H9 (cell line): ENCODE measurements at regions not wholly inside any gene's neighbourhood (a gene's known extent, or its start where the extent isn't known, plus 50 kb on each side); places are given as distances from the start of the nearest gene placed in this dataset.

Experiments
- DNase-seq: peaks from one replicate; pipeline ENCODE4 v3.0.0-alpha.2; 2017
- H2AFZ ChIP-seq: one replicate; pipeline ENCODE4 v1.6.1; 2013; ENCODE audit warnings: mild to moderate bottlenecking, low read length, control low read depth, moderate library complexity
- H2AK5ac ChIP-seq: 2 replicates; pipeline ENCODE4 v1.6.1; 2013; ENCODE audit warnings: low read length, control low read depth, mixed read lengths; ENCODE audit not compliant: insufficient read length
- H2BK120ac ChIP-seq: one replicate; pipeline ENCODE4 v1.6.1; 2013; ENCODE audit warnings: low read depth, mild to moderate bottlenecking, low read length, control low read depth, inconsistent platforms; ENCODE audit not compliant: poor library complexity, severe bottlenecking
- H2BK12ac ChIP-seq: 2 replicates; pipeline ENCODE4 v1.6.1; 2013; ENCODE audit warnings: low read length, control low read depth, mixed read lengths, low read depth; ENCODE audit not compliant: insufficient read length
- H2BK15ac ChIP-seq: 2 replicates; pipeline ENCODE4 v1.6.1; 2013; ENCODE audit warnings: low read depth, low read length, control low read depth
- H2BK20ac ChIP-seq: one replicate; pipeline ENCODE4 v1.6.1; 2013; ENCODE audit warnings: low read depth, mild to moderate bottlenecking, low read length, control low read depth, inconsistent platforms; ENCODE audit not compliant: poor library complexity, severe bottlenecking
- H2BK5ac ChIP-seq: 2 replicates; pipeline ENCODE4 v1.6.1; 2013; ENCODE audit warnings: low read length, control low read depth, mixed read lengths; ENCODE audit not compliant: insufficient read length
- H3K14ac ChIP-seq: 2 replicates; pipeline ENCODE4 v1.6.1; 2013; ENCODE audit warnings: low read length, control low read depth; ENCODE audit not compliant: insufficient read depth
- H3K18ac ChIP-seq: 2 replicates; pipeline ENCODE4 v1.6.1; 2013; ENCODE audit warnings: low read depth, mild to moderate bottlenecking, mixed read lengths, low read length, control low read depth; ENCODE audit not compliant: insufficient read length
- H3K23ac ChIP-seq: 2 replicates; pipeline ENCODE4 v1.6.1; 2013; ENCODE audit warnings: low read length, control low read depth, mixed read lengths, low read depth; ENCODE audit not compliant: insufficient read length
- H3K23me2 ChIP-seq: 2 replicates; pipeline ENCODE4 v1.6.1; 2013; ENCODE audit warnings: low read depth, mild to moderate bottlenecking, mixed read lengths, low read length, control low read depth; ENCODE audit not compliant: insufficient read length, poor library complexity, severe bottlenecking
- H3K27ac ChIP-seq: 2 replicates; pipeline ENCODE4 v1.5.1; 2013; ENCODE audit warnings: low read length, control low read depth, mixed read lengths, low read depth; ENCODE audit not compliant: insufficient read length
- H3K27me3 ChIP-seq: 2 replicates; pipeline ENCODE4 v1.6.1; 2013; ENCODE audit warnings: low read length, control low read depth, inconsistent platforms; ENCODE audit not compliant: insufficient read depth
- H3K4ac ChIP-seq: 2 replicates; pipeline ENCODE4 v1.6.1; 2013; ENCODE audit warnings: low read depth, mild to moderate bottlenecking, control low read depth, inconsistent platforms, low read length, moderate library complexity
- H3K4me1 ChIP-seq: 2 replicates; pipeline ENCODE4 v1.6.1; 2013; ENCODE audit warnings: low read length, control low read depth, inconsistent platforms; ENCODE audit not compliant: insufficient read depth
- H3K4me2 ChIP-seq: 2 replicates; pipeline ENCODE4 v1.6.1; 2013; ENCODE audit warnings: low read length, control low read depth, mixed read lengths; ENCODE audit not compliant: insufficient read length, insufficient read depth
- H3K56ac ChIP-seq: 2 replicates; pipeline ENCODE4 v1.6.1; 2013; ENCODE audit warnings: low read depth, mild to moderate bottlenecking, mixed read lengths, low read length, control low read depth; ENCODE audit not compliant: insufficient read length
- H3K79me1 ChIP-seq: 2 replicates; pipeline ENCODE4 v1.6.1; 2013; ENCODE audit warnings: low read depth, mild to moderate bottlenecking, moderate library complexity, low read length, control low read depth, inconsistent platforms; ENCODE audit not compliant: insufficient read depth, poor library complexity, severe bottlenecking
- H3K79me2 ChIP-seq: 2 replicates; pipeline ENCODE4 v1.6.1; 2013; ENCODE audit warnings: low read length, control low read depth, inconsistent platforms; ENCODE audit not compliant: insufficient read depth
- H3K9ac ChIP-seq: 2 replicates; pipeline ENCODE4 v1.6.1; 2013; ENCODE audit warnings: low read length, control low read depth, mixed read lengths; ENCODE audit not compliant: insufficient read length; ENCODE audit errors: extremely low read depth
- H3K9me3 ChIP-seq: one replicate; pipeline ENCODE4 v1.6.1; 2013; ENCODE audit warnings: low read depth, low read length, inconsistent platforms; ENCODE audit not compliant: control insufficient read depth
- H3T11ph ChIP-seq: one replicate; pipeline ENCODE4 v1.6.1; 2013; ENCODE audit warnings: mild to moderate bottlenecking, low read length, control low read depth, inconsistent platforms
- H4K20me1 ChIP-seq: one replicate; pipeline ENCODE4 v1.6.1; 2013; ENCODE audit not compliant: control insufficient read depth, insufficient read length, insufficient read depth
- H4K5ac ChIP-seq: 2 replicates; pipeline ENCODE4 v1.6.1; 2013; ENCODE audit warnings: low read depth, mild to moderate bottlenecking, mixed read lengths, low read length, control low read depth; ENCODE audit not compliant: insufficient read length
- H4K8ac ChIP-seq: replicated peaks from 2 replicates; pipeline ENCODE4 v1.6.1; 2013; ENCODE audit warnings: low read length, control low read depth, mixed read lengths, low read depth; ENCODE audit not compliant: insufficient read length
- H4K91ac ChIP-seq: 2 replicates; pipeline ENCODE4 v1.6.1; 2013; ENCODE audit warnings: low read depth, mild to moderate bottlenecking, moderate library complexity, mixed read lengths, low read length, control low read depth; ENCODE audit not compliant: insufficient read length
- H3K27ac Mint-ChIP-seq, 3 experiments: 2 replicates in 2 of 3; 3 replicates in 1 of 3; pipeline ENCODE4 v1.8.0; 2020 to 2021; ENCODE audit warnings: mixed read lengths in 3 of 3, mild to moderate bottlenecking in 1 of 3, moderate library complexity in 1 of 3
- H3K27me3 Mint-ChIP-seq: 2 replicates; pipeline ENCODE4 v1.8.0; 2021; ENCODE audit warnings: low read depth, mild to moderate bottlenecking, moderate library complexity, mixed read lengths
- H3K36me3 Mint-ChIP-seq, 3 experiments: 2 replicates in 2 of 3; 3 replicates in 1 of 3; pipeline ENCODE4 v1.8.0; 2020 to 2021; ENCODE audit warnings: low read depth in 3 of 3, mixed read lengths in 3 of 3; ENCODE audit not compliant: insufficient read depth in 1 of 3
- H3K4me1 Mint-ChIP-seq, 2 experiments: 2 replicates each; pipeline ENCODE4 v1.8.0; 2020; ENCODE audit warnings: mixed read lengths in 2 of 2
- H3K4me3 Mint-ChIP-seq, 2 experiments: 2 replicates in 1 of 2; 3 replicates in 1 of 2; pipeline ENCODE4 v1.8.0; 2020 to 2021; ENCODE audit warnings: mild to moderate bottlenecking in 2 of 2, mixed read lengths in 2 of 2, moderate library complexity in 1 of 2
- H3K9me3 Mint-ChIP-seq, 2 experiments: 2 replicates in 1 of 2; 3 replicates in 1 of 2; pipeline ENCODE4 v1.8.0; 2020; ENCODE audit warnings: mild to moderate bottlenecking in 2 of 2, mixed read lengths in 2 of 2, moderate library complexity in 1 of 2
- WGBS: extraction: QIAGEN DNeasy Blood & Tissue Kit; methylation state at CpG from one replicate; pipeline ENCODE4 v1.1.7; 2013; ENCODE audit warnings: missing lambda C conversion rate, low lambda C conversion rate, mixed read lengths; ENCODE audit not compliant: insufficient read length; ENCODE audit errors: extremely low coverage; 5-methylcytosine and 5-hydroxymethylcytosine counted together
- TF ChIP-seq, protein P1 (sequence below): fragments of 200-600 bp; sonication (generic); conservative IDR thresholded peaks from 3 replicates; pipeline ENCODE4 v1.8.0; 2021; ENCODE audit warnings: antibody characterized with exemption, mild to moderate bottlenecking

DNA sequence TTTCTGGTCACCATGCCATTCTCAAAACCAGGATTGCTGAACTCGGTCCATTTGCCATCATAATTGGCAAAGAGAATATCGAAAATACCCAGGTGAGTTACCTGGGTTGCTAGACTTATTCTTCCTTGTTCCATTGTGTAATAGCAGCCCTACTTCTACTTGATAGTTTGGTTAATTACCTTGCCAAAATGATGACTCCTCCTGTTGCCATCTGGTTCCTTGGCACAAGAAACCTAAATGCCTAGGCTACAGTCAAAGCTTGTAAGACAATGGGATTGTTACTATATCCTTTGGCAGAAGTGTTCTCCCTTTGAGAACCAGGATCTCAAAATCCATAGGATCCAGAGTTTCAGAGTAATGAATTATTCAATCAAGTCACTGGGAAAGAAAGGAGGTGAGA, 373.2 kb upstream of the ACTBL2 start:
- Histone ChIP-seq H2BK20ac (no peak overlapping the region), H2BK15ac (no peak overlapping the region), H3K9ac (no peak overlapping the region), H2BK5ac (no peak overlapping the region), H4K5ac (no peak overlapping the region), H2BK12ac (no peak overlapping the region), H3K18ac (no peak overlapping the region), H4K8ac (no peak overlapping the region), H2BK120ac (no peak overlapping the region), H3K56ac (no peak overlapping the region), H3K4ac (no peak overlapping the region), H3K79me1 (no peaks in the 10 kb centered on the region), H3K23ac (no peak overlapping the region), H2AFZ (no peak overlapping the region), H3K9me3 (no peaks in the 10 kb centered on the region), H3K14ac (no peak overlapping the region), H3K4me2 (no peak overlapping the region), H3T11ph (no peak overlapping the region), H3K4me1 (no peaks in the 10 kb centered on the region), H3K23me2 (no peaks in the 10 kb centered on the region), H4K91ac (no peak overlapping the region), H3K27me3 (no peaks in the 10 kb centered on the region), H4K20me1 (no peaks in the 10 kb centered on the region), H3K79me2 (no peaks in the 10 kb centered on the region), H2AK5ac (no peak overlapping the region), H3K27ac (no peak overlapping the region)
- Mint-ChIP-seq H3K27me3 (no peaks in the 10 kb centered on the region), H3K36me3 (no peaks in the 10 kb centered on the region), H3K4me1 (no peaks in the 10 kb centered on the region), H3K4me3 (no peak overlapping the region), H3K27ac (no peak overlapping the region), H3K9me3 (no peaks in the 10 kb centered on the region)
- TF ChIP-seq, protein P1, sequence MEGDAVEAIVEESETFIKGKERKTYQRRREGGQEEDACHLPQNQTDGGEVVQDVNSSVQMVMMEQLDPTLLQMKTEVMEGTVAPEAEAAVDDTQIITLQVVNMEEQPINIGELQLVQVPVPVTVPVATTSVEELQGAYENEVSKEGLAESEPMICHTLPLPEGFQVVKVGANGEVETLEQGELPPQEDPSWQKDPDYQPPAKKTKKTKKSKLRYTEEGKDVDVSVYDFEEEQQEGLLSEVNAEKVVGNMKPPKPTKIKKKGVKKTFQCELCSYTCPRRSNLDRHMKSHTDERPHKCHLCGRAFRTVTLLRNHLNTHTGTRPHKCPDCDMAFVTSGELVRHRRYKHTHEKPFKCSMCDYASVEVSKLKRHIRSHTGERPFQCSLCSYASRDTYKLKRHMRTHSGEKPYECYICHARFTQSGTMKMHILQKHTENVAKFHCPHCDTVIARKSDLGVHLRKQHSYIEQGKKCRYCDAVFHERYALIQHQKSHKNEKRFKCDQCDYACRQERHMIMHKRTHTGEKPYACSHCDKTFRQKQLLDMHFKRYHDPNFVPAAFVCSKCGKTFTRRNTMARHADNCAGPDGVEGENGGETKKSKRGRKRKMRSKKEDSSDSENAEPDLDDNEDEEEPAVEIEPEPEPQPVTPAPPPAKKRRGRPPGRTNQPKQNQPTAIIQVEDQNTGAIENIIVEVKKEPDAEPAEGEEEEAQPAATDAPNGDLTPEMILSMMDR: no peak
- no CpG with 5 or more reads among the region's 2 CpGs for WGBS
- DNase-seq: no peak
